Activated naive CD4-positive, alpha-beta T cell treated with anti-CD3 and anti-CD28 coated beads for 36 hours (primary cell): ENCODE measurements at regions not wholly inside any gene's neighbourhood (a gene's known extent, or its start where the extent isn't known, plus 50 kb on each side); places are given as distances from the start of the nearest gene placed in this dataset.

Experiments
- CTCF ChIA-PET: fragments of 350-600 bp; sonication (Branson Sonifier 250); formaldehyde crosslinking; loops from one replicate; lab custom pipeline; 2021; ENCODE audit warnings: antibody characterized with exemption; lab: Charles Lee
- DNase-seq: peaks from one replicate; pipeline ENCODE4 v3.0.0-alpha.2; 2020
- H3K27ac Mint-ChIP-seq: one replicate; pipeline ENCODE4 v1.8.0; 2021; ENCODE audit warnings: mild to moderate bottlenecking, mixed read lengths
- H3K27me3 Mint-ChIP-seq: one replicate; pipeline ENCODE4 v1.8.0; 2021; ENCODE audit warnings: low read depth, mixed read lengths
- H3K36me3 Mint-ChIP-seq: one replicate; pipeline ENCODE4 v1.8.0; 2021; ENCODE audit warnings: low read depth, mixed read lengths
- H3K4me1 Mint-ChIP-seq: one replicate; pipeline ENCODE4 v1.8.0; 2021; ENCODE audit warnings: low read depth, mixed read lengths
- H3K4me3 Mint-ChIP-seq: one replicate; pipeline ENCODE4 v1.8.0; 2021; ENCODE audit warnings: mild to moderate bottlenecking, moderate library complexity, mixed read lengths
- H3K9me3 Mint-ChIP-seq: one replicate; pipeline ENCODE4 v1.8.0; 2021; ENCODE audit warnings: mixed read lengths
- intact Hi-C: fragments of 100-400 bp; cut with micrococcal nuclease; formaldehyde crosslinking; loops from one replicate; pipeline ENCODE4 v1.15.1; 2023

- no peak overlapping the region for H3K27ac Mint-ChIP-seq
- H3K9me3 Mint-ChIP-seq = no peaks in the 10 kb centered on the region
- no peak overlapping the region for H3K4me3 Mint-ChIP-seq
- no peak for DNase-seq
- intact Hi-C loops = no loop called here
- CTCF ChIA-PET = no interaction called here
- no peaks in the 10 kb centered on the region for H3K27me3 Mint-ChIP-seq
- H3K4me1 Mint-ChIP-seq = no peaks in the 10 kb centered on the region
- no peaks in the 10 kb centered on the region for H3K36me3 Mint-ChIP-seq
Measured at GRCh38 chr4:104751468-104751867, 256.8 kb upstream of the CXXC4 start.

- Mint-ChIP-seq H3K27me3 (no peaks in the 10 kb centered on the region), H3K9me3 (no peaks in the 10 kb centered on the region), H3K36me3 (no peaks in the 10 kb centered on the region), H3K4me1 (no peaks in the 10 kb centered on the region), H3K27ac (no peak overlapping the region), H3K4me3 (no peak overlapping the region)
- intact Hi-C loops = no loop called here
- no peak for DNase-seq
- CTCF ChIA-PET = no interaction called here
Measured at GRCh38 chr4:104752337-104752736, 257.6 kb upstream of the CXXC4 start.

- H3K4me3 Mint-ChIP-seq = no peak overlapping the region
- H3K27ac Mint-ChIP-seq = no peak overlapping the region
- no peaks in the 10 kb centered on the region for H3K9me3 Mint-ChIP-seq
- CTCF ChIA-PET = no interaction called here
- no peaks in the 10 kb centered on the region for H3K27me3 Mint-ChIP-seq
- H3K4me1 Mint-ChIP-seq = no peaks in the 10 kb centered on the region
- no peak for DNase-seq
- H3K36me3 Mint-ChIP-seq = no peaks in the 10 kb centered on the region
- intact Hi-C loops = no loop called here
Measured at GRCh38 chr4:104756837-104757236, 262.1 kb upstream of the CXXC4 start.

GRCh38 chr4:104758574-104758973, 263.9 kb upstream of the CXXC4 start:
- CTCF ChIA-PET = no interaction called here
- DNase-seq = no peak
- H3K4me1 Mint-ChIP-seq = no peaks in the 10 kb centered on the region
- intact Hi-C loops = no loop called here
- H3K36me3 Mint-ChIP-seq = no peaks in the 10 kb centered on the region
- no peaks in the 10 kb centered on the region for H3K9me3 Mint-ChIP-seq
- H3K27ac Mint-ChIP-seq = no peak overlapping the region
- no peaks in the 10 kb centered on the region for H3K27me3 Mint-ChIP-seq
- no peak overlapping the region for H3K4me3 Mint-ChIP-seq

GRCh38 chr4:104763554-104764222, 269.0 kb upstream of the CXXC4 start:
- Mint-ChIP-seq H3K27me3 (no peaks in the 10 kb centered on the region), H3K4me3 (no peak overlapping the region), H3K9me3 (peaks cover 1% of the 10 kb centered on the region), H3K36me3 (no peaks in the 10 kb centered on the region), H3K27ac (no peak overlapping the region), H3K4me1 (no peaks in the 10 kb centered on the region)
- intact Hi-C loops = no loop called here
- CTCF ChIA-PET = interaction anchor here (0.6 kb wide), 1 partner anchor 1279 kb away, joined by 4 read pairs; no protein-coding TSS in a partner anchor
- DNase-seq = no peak

GRCh38 chr4:104766676-104767075, 272.0 kb upstream of the CXXC4 start:
- no peak overlapping the region for H3K27ac Mint-ChIP-seq
- H3K4me3 Mint-ChIP-seq = no peak overlapping the region
- peaks cover 1% of the 10 kb centered on the region for H3K9me3 Mint-ChIP-seq
- no peak for DNase-seq
- intact Hi-C loops = no loop called here
- H3K27me3 Mint-ChIP-seq = no peaks in the 10 kb centered on the region
- H3K36me3 Mint-ChIP-seq = no peaks in the 10 kb centered on the region
- H3K4me1 Mint-ChIP-seq = no peaks in the 10 kb centered on the region
- CTCF ChIA-PET = no interaction called here

- CTCF ChIA-PET = no interaction called here
- Mint-ChIP-seq H3K27me3 (no peaks in the 10 kb centered on the region), H3K27ac (no peak overlapping the region), H3K9me3 (no peaks in the 10 kb centered on the region), H3K4me3 (no peak overlapping the region), H3K4me1 (no peaks in the 10 kb centered on the region), H3K36me3 (no peaks in the 10 kb centered on the region)
- DNase-seq = no peak
- intact Hi-C loops = no loop called here
Measured at GRCh38 chr4:104772849-104773248, 278.2 kb upstream of the CXXC4 start.

GRCh38 chr4:104795264-104795939, 300.7 kb upstream of the CXXC4 start:
- intact Hi-C loops = no loop called here
- DNase-seq = no peak
- H3K4me3 Mint-ChIP-seq = no peak overlapping the region
- H3K27me3 Mint-ChIP-seq = no peaks in the 10 kb centered on the region
- no peaks in the 10 kb centered on the region for H3K36me3 Mint-ChIP-seq
- H3K27ac Mint-ChIP-seq = no peak overlapping the region
- CTCF ChIA-PET = no interaction called here
- no peaks in the 10 kb centered on the region for H3K4me1 Mint-ChIP-seq
- H3K9me3 Mint-ChIP-seq = no peaks in the 10 kb centered on the region

- H3K36me3 Mint-ChIP-seq = no peaks in the 10 kb centered on the region
- CTCF ChIA-PET = interaction anchor here (0.7 kb wide), 1 partner anchor 752 kb away, joined by 3 read pairs; no protein-coding TSS in a partner anchor
- H3K27ac Mint-ChIP-seq = no peak overlapping the region
- H3K4me1 Mint-ChIP-seq = no peaks in the 10 kb centered on the region
- H3K4me3 Mint-ChIP-seq = no peak overlapping the region
- DNase-seq = no peak
- peaks cover 5% of the 10 kb centered on the region for H3K9me3 Mint-ChIP-seq
- H3K27me3 Mint-ChIP-seq = peaks cover 2% of the 10 kb centered on the region
- intact Hi-C loops = no loop called here
Measured at GRCh38 chr4:104811727-104812126, 317.0 kb upstream of the CXXC4 start.

GRCh38 chr4:104815665-104816064, 321.0 kb upstream of the CXXC4 start:
- DNase-seq = no peak
- H3K4me1 Mint-ChIP-seq = no peaks in the 10 kb centered on the region
- peaks cover 2% of the 10 kb centered on the region for H3K27me3 Mint-ChIP-seq
- H3K27ac Mint-ChIP-seq = no peak overlapping the region
- no peaks in the 10 kb centered on the region for H3K9me3 Mint-ChIP-seq
- CTCF ChIA-PET = no interaction called here
- no peaks in the 10 kb centered on the region for H3K36me3 Mint-ChIP-seq
- intact Hi-C loops = no loop called here
- H3K4me3 Mint-ChIP-seq = no peak overlapping the region

GRCh38 chr4:104818579-104818978, 323.9 kb upstream of the CXXC4 start:
- intact Hi-C loops = no loop called here
- H3K27ac Mint-ChIP-seq = no peak overlapping the region
- no peaks in the 10 kb centered on the region for H3K36me3 Mint-ChIP-seq
- H3K4me1 Mint-ChIP-seq = no peaks in the 10 kb centered on the region
- CTCF ChIA-PET = no interaction called here
- H3K27me3 Mint-ChIP-seq = no peaks in the 10 kb centered on the region
- no peak overlapping the region for H3K4me3 Mint-ChIP-seq
- no peak for DNase-seq
- no peaks in the 10 kb centered on the region for H3K9me3 Mint-ChIP-seq

GRCh38 chr4:104826171-104826570, 320.5 kb upstream of the TET2 start:
- H3K27ac Mint-ChIP-seq = no peak overlapping the region
- H3K9me3 Mint-ChIP-seq = no peaks in the 10 kb centered on the region
- CTCF ChIA-PET = no interaction called here
- no peaks in the 10 kb centered on the region for H3K36me3 Mint-ChIP-seq
- H3K27me3 Mint-ChIP-seq = peaks cover 3% of the 10 kb centered on the region
- no peak for DNase-seq
- intact Hi-C loops = no loop called here
- no peaks in the 10 kb centered on the region for H3K4me1 Mint-ChIP-seq
- no peak overlapping the region for H3K4me3 Mint-ChIP-seq

- Mint-ChIP-seq H3K27me3 (peaks cover 3% of the 10 kb centered on the region), H3K27ac (no peak overlapping the region), H3K4me3 (no peak overlapping the region), H3K4me1 (no peaks in the 10 kb centered on the region), H3K9me3 (no peaks in the 10 kb centered on the region), H3K36me3 (no peaks in the 10 kb centered on the region)
- CTCF ChIA-PET = no interaction called here
- DNase-seq = no peak
- intact Hi-C loops = no loop called here
Measured at GRCh38 chr4:104829761-104830160, 316.9 kb upstream of the TET2 start.
